ENCODE measurements at regions not wholly inside any gene's neighbourhood (a gene's known extent, or its start where the extent isn't known, plus 50 kb on each side); places are given as distances from the start of the nearest gene placed in this dataset.
"Not testable (repeated sequence)": the region's sequence is repeated elsewhere in the genome, so short reads cannot be mapped to it uniquely, and the experiment has no call there.

DNA sequence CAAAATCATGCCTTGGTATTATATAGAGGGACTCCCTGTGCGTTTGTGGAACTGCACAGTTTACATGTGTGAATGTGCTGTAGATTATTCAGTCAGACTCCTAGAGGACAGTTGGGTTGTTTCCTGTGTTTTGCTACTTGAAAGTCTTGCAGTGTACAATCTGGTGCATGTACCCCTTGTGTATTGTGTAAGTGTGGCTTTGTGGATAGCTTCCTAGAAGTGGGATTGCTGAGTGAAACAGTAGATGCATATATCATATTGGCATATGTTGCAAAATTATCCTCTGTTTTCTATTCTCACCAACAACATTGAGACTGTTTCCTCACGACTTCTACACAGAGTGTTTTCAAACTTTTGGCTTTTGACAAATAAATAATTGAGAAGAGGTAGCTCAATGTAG lies 263.7 kb downstream of the MAP2K6 start:
- ChIA-PET CTCF (interaction anchor here (0.7 to 1.4 kb wide), 2 partner anchors 70 to 71 kb away, joined by 3 read pairs; no protein-coding TSS in a partner anchor), POLR2A (no interaction called here)
- no peak for DNase-seq (ENCODE audit: low read depth, low spot score)
- TF ChIP-seq, protein P1, sequence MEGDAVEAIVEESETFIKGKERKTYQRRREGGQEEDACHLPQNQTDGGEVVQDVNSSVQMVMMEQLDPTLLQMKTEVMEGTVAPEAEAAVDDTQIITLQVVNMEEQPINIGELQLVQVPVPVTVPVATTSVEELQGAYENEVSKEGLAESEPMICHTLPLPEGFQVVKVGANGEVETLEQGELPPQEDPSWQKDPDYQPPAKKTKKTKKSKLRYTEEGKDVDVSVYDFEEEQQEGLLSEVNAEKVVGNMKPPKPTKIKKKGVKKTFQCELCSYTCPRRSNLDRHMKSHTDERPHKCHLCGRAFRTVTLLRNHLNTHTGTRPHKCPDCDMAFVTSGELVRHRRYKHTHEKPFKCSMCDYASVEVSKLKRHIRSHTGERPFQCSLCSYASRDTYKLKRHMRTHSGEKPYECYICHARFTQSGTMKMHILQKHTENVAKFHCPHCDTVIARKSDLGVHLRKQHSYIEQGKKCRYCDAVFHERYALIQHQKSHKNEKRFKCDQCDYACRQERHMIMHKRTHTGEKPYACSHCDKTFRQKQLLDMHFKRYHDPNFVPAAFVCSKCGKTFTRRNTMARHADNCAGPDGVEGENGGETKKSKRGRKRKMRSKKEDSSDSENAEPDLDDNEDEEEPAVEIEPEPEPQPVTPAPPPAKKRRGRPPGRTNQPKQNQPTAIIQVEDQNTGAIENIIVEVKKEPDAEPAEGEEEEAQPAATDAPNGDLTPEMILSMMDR (IDR thresholded peaks at IDR 0.05; ENCODE audit: insufficient read depth, low read length, missing control alignments): no peak
- H3K4me3 ChIP-seq (ENCODE audit: low read depth, low read length): no peak overlapping the region

DNA sequence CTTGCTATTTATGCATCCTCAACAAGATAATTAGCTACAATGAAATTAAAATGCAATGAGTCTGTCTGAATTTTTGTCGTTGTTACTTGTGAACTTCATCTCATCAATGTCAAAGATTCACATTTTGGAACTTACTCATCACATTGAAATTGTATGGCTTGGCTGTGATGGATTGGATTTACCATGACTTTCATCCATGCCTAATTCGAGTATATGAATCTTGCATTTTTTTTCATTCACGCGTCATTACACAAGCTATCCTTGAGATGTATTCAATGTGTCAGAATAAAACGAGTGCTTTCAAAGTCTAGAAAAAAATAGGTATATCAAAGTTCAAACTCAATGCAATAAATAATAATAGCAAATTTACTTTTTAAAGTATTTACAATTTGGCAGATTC lies 265.3 kb downstream of the MAP2K6 start:
- CTCF ChIA-PET: no interaction called here

DNA sequence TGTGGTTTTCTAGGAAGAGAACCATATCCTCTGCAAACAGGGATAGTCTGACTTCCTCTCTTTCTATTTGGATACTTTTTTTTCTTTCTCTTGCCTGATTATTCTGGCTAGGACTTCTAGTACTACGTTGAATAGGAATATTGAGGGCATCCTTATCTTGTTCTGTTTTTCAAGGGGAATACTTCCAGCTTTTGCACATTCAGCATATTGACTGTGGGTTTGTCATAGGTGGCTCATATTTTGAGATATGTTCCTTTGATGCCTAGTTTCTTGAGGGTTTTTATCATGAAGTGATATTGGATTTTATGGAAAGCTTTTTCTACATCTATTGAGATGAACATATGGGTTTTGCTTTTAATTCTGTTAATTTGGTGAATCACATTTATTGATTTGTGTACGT lies 269.8 kb downstream of the MAP2K6 start:
- H3K4me3 ChIP-seq (ENCODE audit: low read depth, low read length): no peak overlapping the region
- TF ChIP-seq, protein P1 (IDR thresholded peaks at IDR 0.05; ENCODE audit: insufficient read depth, low read length, missing control alignments): no peak
- no peak for DNase-seq (ENCODE audit: low read depth, low spot score)
- ChIA-PET POLR2A (no interaction called here), CTCF (no interaction called here)

More for the DNA sequence above, 265.3 kb downstream of the MAP2K6 start:
- POLR2A ChIA-PET: no interaction called here
- no peak for DNase-seq (ENCODE audit: low read depth, low spot score)
- TF ChIP-seq, protein P1 (IDR thresholded peaks at IDR 0.05; ENCODE audit: insufficient read depth, low read length, missing control alignments): no peak
- H3K4me3 ChIP-seq (ENCODE audit: low read depth, low read length): no peak overlapping the region

- DNase-seq (ENCODE audit: low read depth, low spot score); H3K4me3 ChIP-seq (ENCODE audit: low read depth, low read length); CTCF ChIA-PET: not testable (repeated sequence)
- POLR2A ChIA-PET: interaction anchor here (0.7 kb wide), 2 partner anchors 124 to 416 kb away, joined by 3 read pairs; no protein-coding TSS in a partner anchor
Measured at GRCh38 chr17:69685150-69685549, 270.7 kb downstream of the MAP2K6 start.

- POLR2A ChIA-PET: no interaction called here
- TF ChIP-seq, protein P1 (IDR thresholded peaks at IDR 0.05; ENCODE audit: insufficient read depth, low read length, missing control alignments): no peak
- CTCF ChIA-PET: no interaction called here
Measured at GRCh38 chr17:69690531-69690930, 276.0 kb downstream of the MAP2K6 start.

GRCh38 chr17:69692171-69692570 lies 277.7 kb downstream of the MAP2K6 start:
- POLR2A ChIA-PET: no interaction called here

More at GRCh38 chr17:69690531-69690930, 276.0 kb downstream of the MAP2K6 start:
- no peak for DNase-seq (ENCODE audit: low read depth, low spot score)
- H3K4me3 ChIP-seq (ENCODE audit: low read depth, low read length): no peak overlapping the region

DNA sequence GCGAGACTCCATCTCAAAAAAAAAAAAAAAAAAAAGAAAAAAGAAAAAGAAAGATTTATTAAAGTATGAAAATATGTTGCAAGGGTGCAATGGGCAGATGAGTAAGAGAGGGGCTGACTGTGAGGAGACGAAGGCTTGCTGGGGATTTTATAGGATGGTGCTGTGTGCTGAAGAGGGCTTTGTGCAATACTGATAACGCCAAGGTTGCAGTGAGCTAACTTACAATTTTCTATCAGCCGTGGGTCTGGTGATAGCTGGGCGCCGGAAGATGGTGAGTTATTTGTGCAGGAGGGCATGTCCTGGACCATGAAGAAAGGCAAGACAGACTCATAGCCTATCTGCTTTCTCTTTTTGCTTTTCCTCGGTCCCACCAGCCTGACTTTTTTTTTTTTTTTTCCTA lies 281.1 kb downstream of the MAP2K6 start:
- TF ChIP-seq, protein P1 (IDR thresholded peaks at IDR 0.05; ENCODE audit: insufficient read depth, low read length, missing control alignments): no peak
- no peak for DNase-seq (ENCODE audit: low read depth, low spot score)
- ChIA-PET POLR2A (no interaction called here), CTCF (no interaction called here)
- H3K4me3 ChIP-seq (ENCODE audit: low read depth, low read length): no peak overlapping the region

More at GRCh38 chr17:69692171-69692570, 277.7 kb downstream of the MAP2K6 start:
- CTCF ChIA-PET: no interaction called here
- H3K4me3 ChIP-seq (ENCODE audit: low read depth, low read length): no peak overlapping the region
- TF ChIP-seq, protein P1 (IDR thresholded peaks at IDR 0.05; ENCODE audit: insufficient read depth, low read length, missing control alignments): no peak
- DNase-seq (ENCODE audit: low read depth, low spot score): no peak

Data from AG04449 (cell line).